ENCODE measurements at regions not wholly inside any gene's neighbourhood (a gene's known extent, or its start where the extent isn't known, plus 50 kb on each side); places are given as distances from the start of the nearest gene placed in this dataset.

DNA sequence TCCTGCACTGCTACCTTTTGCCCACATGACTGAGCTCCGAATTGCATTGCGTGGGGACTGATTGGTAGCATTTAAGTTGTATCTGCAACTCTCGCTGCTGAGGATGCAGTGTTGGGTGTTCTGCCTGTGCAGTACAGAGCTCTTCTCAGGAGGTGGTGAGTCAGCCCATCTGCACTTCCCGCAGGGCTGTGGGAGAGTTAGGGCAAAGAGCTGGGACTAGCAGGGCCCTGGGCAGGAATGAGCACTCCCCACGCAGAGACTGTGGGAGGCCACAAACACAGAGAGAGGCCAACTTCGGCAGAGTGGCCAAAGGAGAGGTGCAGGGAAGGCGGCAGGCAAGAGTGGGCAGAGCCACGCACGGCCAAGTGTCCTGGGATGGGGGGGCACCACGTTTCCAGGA, 244.7 kb downstream of the SIPA1L2 start:
- Histone ChIP-seq H4K20me1 (ENCODE audit: low read length) (no peaks in the 10 kb centered on the region), H3K9me2 (replicated peaks; ENCODE audit: low read length) (no peaks in the 10 kb centered on the region), H3K79me2 (ENCODE audit: low read length) (no peaks in the 10 kb centered on the region), H3K4me2 (ENCODE audit: low read length) (no peak overlapping the region), H3K4me1 (ENCODE audit: insufficient read depth, low read length) (peaks cover 8% of the 10 kb centered on the region; the same call in 1 of the 2 replicates), H3K27ac (ENCODE audit: low read length) (no peak overlapping the region), H2AFZ (ENCODE audit: low read length) (no peak overlapping the region), H3K9ac (ENCODE audit: low read length) (no peak overlapping the region), H3K36me3 (ENCODE audit: low read depth, low read length) (no peaks in the 10 kb centered on the region), H3K27me3 (ENCODE audit: low read length) (no peaks in the 10 kb centered on the region), H3K4me3 (ENCODE audit: low read length) (no peak overlapping the region), H3K9me3 (ENCODE audit: low read length) (no peaks in the 10 kb centered on the region), H3F3A (ENCODE audit: low read length, unreplicated experiment) (no peaks in the 10 kb centered on the region)
- ChIA-PET CTCF (interaction anchor here (1.1 kb wide), 1 partner anchor 242 kb away, joined by 4 read pairs; no protein-coding TSS in a partner anchor), POLR2A (ENCODE audit: unreplicated experiment) (interaction anchor here (0.6 kb wide), 1 partner anchor 517 kb away, joined by 3 read pairs; no protein-coding TSS in a partner anchor)
- ATAC-seq (peak; percentile 99), DNase-seq (peak; percentile 69)
- intact Hi-C loops (cut with micrococcal nuclease) = no loop called here
- TF ChIP-seq EZH2 (IDR thresholded peaks at IDR 0.05; ENCODE audit: low read length, unreplicated experiment) = no peak
- TF ChIP-seq, protein P1, sequence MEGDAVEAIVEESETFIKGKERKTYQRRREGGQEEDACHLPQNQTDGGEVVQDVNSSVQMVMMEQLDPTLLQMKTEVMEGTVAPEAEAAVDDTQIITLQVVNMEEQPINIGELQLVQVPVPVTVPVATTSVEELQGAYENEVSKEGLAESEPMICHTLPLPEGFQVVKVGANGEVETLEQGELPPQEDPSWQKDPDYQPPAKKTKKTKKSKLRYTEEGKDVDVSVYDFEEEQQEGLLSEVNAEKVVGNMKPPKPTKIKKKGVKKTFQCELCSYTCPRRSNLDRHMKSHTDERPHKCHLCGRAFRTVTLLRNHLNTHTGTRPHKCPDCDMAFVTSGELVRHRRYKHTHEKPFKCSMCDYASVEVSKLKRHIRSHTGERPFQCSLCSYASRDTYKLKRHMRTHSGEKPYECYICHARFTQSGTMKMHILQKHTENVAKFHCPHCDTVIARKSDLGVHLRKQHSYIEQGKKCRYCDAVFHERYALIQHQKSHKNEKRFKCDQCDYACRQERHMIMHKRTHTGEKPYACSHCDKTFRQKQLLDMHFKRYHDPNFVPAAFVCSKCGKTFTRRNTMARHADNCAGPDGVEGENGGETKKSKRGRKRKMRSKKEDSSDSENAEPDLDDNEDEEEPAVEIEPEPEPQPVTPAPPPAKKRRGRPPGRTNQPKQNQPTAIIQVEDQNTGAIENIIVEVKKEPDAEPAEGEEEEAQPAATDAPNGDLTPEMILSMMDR (conservative IDR thresholded peaks at IDR 0.05; ENCODE audit: low read depth, low read length) = no peak
- no peak for TF ChIP-seq EZH2phosphoT487 (IDR thresholded peaks at IDR 0.05; ENCODE audit: borderline replicate concordance, low read length)
- no TSS peak for BruUV-seq (replicated peaks)

DNA sequence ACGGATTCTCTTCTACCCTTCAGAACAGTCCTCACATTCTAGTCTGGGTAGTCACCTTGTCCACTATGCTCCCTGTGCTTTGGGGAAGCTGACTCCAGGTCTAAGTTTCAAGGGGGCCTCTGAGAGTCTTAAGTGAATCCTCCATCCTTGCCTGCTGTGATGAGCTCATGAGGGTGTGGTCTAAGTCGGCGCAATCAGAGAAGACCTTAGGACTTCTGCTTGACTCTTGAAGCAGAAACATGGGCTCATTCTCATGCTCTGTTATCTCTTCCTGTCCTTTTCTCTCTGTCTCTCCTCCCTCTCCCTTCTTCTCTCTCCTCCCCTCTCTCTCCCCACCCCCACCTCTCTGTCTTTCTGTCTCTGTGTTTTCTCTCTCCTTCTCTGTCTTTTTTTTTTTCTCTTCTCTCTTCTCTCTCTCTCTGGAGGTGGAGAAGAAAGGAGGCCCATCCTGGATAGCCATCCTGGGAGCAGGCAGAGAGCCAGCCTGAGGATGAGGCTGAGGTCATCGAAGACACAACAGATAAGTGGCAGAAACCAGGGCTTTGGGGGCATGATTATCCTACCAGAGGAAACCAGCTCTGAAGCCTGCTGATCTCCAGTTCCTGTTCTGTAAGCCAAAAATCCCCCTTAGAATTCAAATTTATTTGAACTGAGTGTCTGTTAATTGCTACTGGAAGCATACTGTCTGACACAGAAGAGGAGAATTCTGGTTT, 245.6 kb downstream of the SIPA1L2 start:
- Histone ChIP-seq H3K9ac (ENCODE audit: low read length) (no peak overlapping the region), H3K79me2 (ENCODE audit: low read length) (no peaks in the 10 kb centered on the region), H3K9me2 (replicated peaks; ENCODE audit: low read length) (no peaks in the 10 kb centered on the region), H3K36me3 (ENCODE audit: low read depth, low read length) (no peaks in the 10 kb centered on the region), H4K20me1 (ENCODE audit: low read length) (no peaks in the 10 kb centered on the region), H3F3A (ENCODE audit: low read length, unreplicated experiment) (no peaks in the 10 kb centered on the region), H2AFZ (ENCODE audit: low read length) (no peak overlapping the region), H3K27me3 (ENCODE audit: low read length) (no peaks in the 10 kb centered on the region), H3K4me1 (ENCODE audit: insufficient read depth, low read length) (peaks cover 8% of the 10 kb centered on the region; the same call in 1 of the 2 replicates), H3K4me3 (ENCODE audit: low read length) (no peak overlapping the region), H3K27ac (ENCODE audit: low read length) (no peak overlapping the region), H3K9me3 (ENCODE audit: low read length) (no peaks in the 10 kb centered on the region), H3K4me2 (ENCODE audit: low read length) (no peak overlapping the region)
- intact Hi-C loops (cut with micrococcal nuclease) = no loop called here
- ATAC-seq = no peak
- ChIA-PET CTCF (interaction anchor here (1.1 kb wide), 1 partner anchor 243 kb away, joined by 4 read pairs; no protein-coding TSS in a partner anchor), POLR2A (ENCODE audit: unreplicated experiment) (interaction anchor here (0.6 kb wide), 1 partner anchor 249 kb away, joined by 5 read pairs; no protein-coding TSS in a partner anchor)
- no peak for DNase-seq
- no peak for TF ChIP-seq EZH2 (IDR thresholded peaks at IDR 0.05; ENCODE audit: low read length, unreplicated experiment)
- no peak for TF ChIP-seq EZH2phosphoT487 (IDR thresholded peaks at IDR 0.05; ENCODE audit: borderline replicate concordance, low read length)
- TF ChIP-seq, protein P1 (conservative IDR thresholded peaks at IDR 0.05; ENCODE audit: low read depth, low read length) = no peak
- BruUV-seq (replicated peaks) = no TSS peak

Measured in PC-3 (cell line).